Hepatocyte (in vitro differentiated cells): ENCODE measurements at regions not wholly inside any gene's neighbourhood (a gene's known extent, or its start where the extent isn't known, plus 50 kb on each side); places are given as distances from the start of the nearest gene placed in this dataset.

Experiments
- DNase-seq: peaks from one replicate; pipeline ENCODE4 v3.0.0-alpha.2; 2016; ENCODE audit warnings: low spot score
- H2AFZ ChIP-seq: fragments of 200-600 bp; sonication (generic); 2 replicates; pipeline ENCODE4 v1.6.0; 2016; ENCODE audit warnings: antibody characterized with exemption, mild to moderate bottlenecking
- H3K27ac ChIP-seq: fragments of 200-600 bp; sonication (generic); 2 replicates; pipeline ENCODE4 v1.5.1; 2016; ENCODE audit warnings: mild to moderate bottlenecking
- H3K27me3 ChIP-seq: fragments of 200-600 bp; sonication (generic); 2 replicates; pipeline ENCODE4 v1.6.1; 2016
- H3K36me3 ChIP-seq: fragments of 200-600 bp; sonication (generic); replicated peaks from 2 replicates; pipeline ENCODE4 v1.5.1; 2016; ENCODE audit warnings: low read depth; ENCODE audit not compliant: insufficient read depth
- H3K4me1 ChIP-seq: fragments of 200-600 bp; sonication (generic); 2 replicates; pipeline ENCODE4 v1.5.1; 2016; ENCODE audit warnings: mild to moderate bottlenecking, moderate library complexity; ENCODE audit not compliant: insufficient read depth
- H3K4me2 ChIP-seq: fragments of 200-600 bp; sonication (generic); 2 replicates; pipeline ENCODE4 v1.6.0; 2016
- H3K4me3 ChIP-seq: fragments of 200-600 bp; sonication (generic); 2 replicates; pipeline ENCODE4 v1.5.1; 2016; ENCODE audit warnings: mild to moderate bottlenecking
- H3K79me2 ChIP-seq: fragments of 200-600 bp; sonication (generic); 2 replicates; pipeline ENCODE4 v1.6.0; 2017; ENCODE audit warnings: mild to moderate bottlenecking
- H3K9me2 ChIP-seq: fragments of 200-600 bp; sonication (generic); replicated peaks from 2 replicates; pipeline ENCODE4 v1.6.0; 2017; ENCODE audit warnings: mild to moderate bottlenecking; ENCODE audit not compliant: insufficient read depth
- H3K9me3 ChIP-seq: fragments of 200-600 bp; sonication (generic); 2 replicates; pipeline ENCODE4 v1.5.1; 2016; ENCODE audit warnings: low read depth, mild to moderate bottlenecking
- H4K20me1 ChIP-seq: fragments of 200-600 bp; sonication (generic); 2 replicates; pipeline ENCODE4 v1.6.0; 2016; ENCODE audit warnings: mild to moderate bottlenecking; ENCODE audit not compliant: insufficient read depth, poor library complexity, severe bottlenecking
- CTCF ChIP-seq: fragments of 200-600 bp; sonication (generic); IDR thresholded peaks from 2 replicates; pipeline ENCODE4 v1.5.1; 2016; ENCODE audit warnings: antibody characterized with exemption, mild to moderate bottlenecking; ENCODE audit not compliant: poor library complexity
- EZH2 ChIP-seq: fragments of 200-600 bp; sonication (generic); IDR thresholded peaks from 2 replicates; pipeline ENCODE4 v1.6.1; 2016; ENCODE audit warnings: antibody characterized with exemption, mild to moderate bottlenecking, borderline replicate concordance
- EZH2phosphoT487 ChIP-seq: fragments of 200-600 bp; sonication (generic); IDR thresholded peaks from one replicate; pipeline ENCODE4 v1.6.1; 2018; ENCODE audit warnings: antibody characterized with exemption, mild to moderate bottlenecking, low read depth, moderate library complexity; ENCODE audit not compliant: unreplicated experiment, severe bottlenecking
- WGBS: methylation state at CpG from one replicate; pipeline ENCODE4 v1.1.6; 2016; ENCODE audit warnings: low lambda C conversion rate; ENCODE audit errors: missing lambda C conversion rate; 5-methylcytosine and 5-hydroxymethylcytosine counted together

GRCh38 chr4:176539091-176539784 lies 219.5 kb downstream of the SPCS3 start:
- no peaks in the 10 kb centered on the region for H4K20me1 ChIP-seq
- no peak for DNase-seq
- no peak overlapping the region for H3K4me3 ChIP-seq
- H2AFZ ChIP-seq = no peak overlapping the region
- H3K36me3 ChIP-seq = no peaks in the 10 kb centered on the region
- no peaks in the 10 kb centered on the region for H3K9me2 ChIP-seq
- no peaks in the 10 kb centered on the region for H3K27me3 ChIP-seq
- H3K27ac ChIP-seq = no peak overlapping the region
- no peak for TF ChIP-seq EZH2phosphoT487
- TF ChIP-seq EZH2 = no peak
- no peak for TF ChIP-seq CTCF
- H3K9me3 ChIP-seq = no peaks in the 10 kb centered on the region
- no peaks in the 10 kb centered on the region for H3K79me2 ChIP-seq
- H3K4me1 ChIP-seq = no peaks in the 10 kb centered on the region
- no peak overlapping the region for H3K4me2 ChIP-seq
- WGBS = 66% methylated on average over 2 of the region's 2 CpGs

- no peak for DNase-seq
- Histone ChIP-seq H4K20me1 (no peaks in the 10 kb centered on the region), H3K79me2 (no peaks in the 10 kb centered on the region), H3K4me3 (no peak overlapping the region), H3K27me3 (no peaks in the 10 kb centered on the region), H3K36me3 (no peaks in the 10 kb centered on the region), H3K9me2 (no peaks in the 10 kb centered on the region), H2AFZ (no peak overlapping the region), H3K4me2 (no peak overlapping the region), H3K27ac (no peak overlapping the region), H3K9me3 (no peaks in the 10 kb centered on the region), H3K4me1 (no peaks in the 10 kb centered on the region)
- TF ChIP-seq EZH2phosphoT487 = no peak
- TF ChIP-seq CTCF = no peak
- no peak for TF ChIP-seq EZH2
Observed at GRCh38 chr4:176539785-176540175, 220.0 kb downstream of the SPCS3 start.

- no peaks in the 10 kb centered on the region for H3K4me1 ChIP-seq
- no peak for DNase-seq
- no peaks in the 10 kb centered on the region for H4K20me1 ChIP-seq
- H3K27ac ChIP-seq = no peak overlapping the region
- no peak for TF ChIP-seq CTCF
- TF ChIP-seq EZH2phosphoT487 = no peak
- TF ChIP-seq EZH2 = no peak
- no peak overlapping the region for H3K4me3 ChIP-seq
- no peak overlapping the region for H2AFZ ChIP-seq
- 95% methylated on average over 2 of the region's 2 CpGs for WGBS
- H3K27me3 ChIP-seq = no peaks in the 10 kb centered on the region
- H3K9me3 ChIP-seq = no peaks in the 10 kb centered on the region
- H3K9me2 ChIP-seq = no peaks in the 10 kb centered on the region
- H3K79me2 ChIP-seq = no peaks in the 10 kb centered on the region
- H3K4me2 ChIP-seq = no peak overlapping the region
- no peaks in the 10 kb centered on the region for H3K36me3 ChIP-seq
Observed at GRCh38 chr4:176540814-176541213, 221.0 kb downstream of the SPCS3 start.

- TF ChIP-seq EZH2 = no peak
- TF ChIP-seq CTCF = no peak
- no peak for TF ChIP-seq EZH2phosphoT487
- Histone ChIP-seq H3K4me1 (no peaks in the 10 kb centered on the region), H3K9me2 (no peaks in the 10 kb centered on the region), H3K27me3 (no peaks in the 10 kb centered on the region), H3K9me3 (no peaks in the 10 kb centered on the region), H2AFZ (no peak overlapping the region), H3K27ac (no peak overlapping the region), H3K4me3 (no peak overlapping the region), H3K79me2 (no peaks in the 10 kb centered on the region), H3K4me2 (no peak overlapping the region), H3K36me3 (no peaks in the 10 kb centered on the region), H4K20me1 (no peaks in the 10 kb centered on the region)
- DNase-seq = no peak
- WGBS = 69% methylated on average over 4 of the region's 4 CpGs
Observed at GRCh38 chr4:176545872-176546271, 226.1 kb downstream of the SPCS3 start.
